K562 (cell line): ENCODE measurements at regions not wholly inside any gene's neighbourhood (a gene's known extent, or its start where the extent isn't known, plus 50 kb on each side); places are given as distances from the start of the nearest gene placed in this dataset.

Experiments
- ATAC-seq: fragments of 200-7000 bp; cut with Tn5 transposase; 3 replicates; pipeline ENCODE4 v1.9.1; 2020; ENCODE audit warnings: moderate library complexity
- BruUV-seq: library from RNA; stranded (reverse); fragments of 400-500 nt; replicated peaks from 2 replicates; lab custom pipeline; 2021; lab: Mats Ljungman, UMichigan
- CTCF ChIA-PET: fragments of 300-600 bp; formaldehyde crosslinking; extraction: SDS; loops from one replicate; lab custom pipeline; 2021; ENCODE audit warnings: low intra/inter-chr PET ratio; lab: Yijun Ruan, JAX
- POLR2A ChIA-PET: fragments of 300-600, 350-650 bp; sonication (Branson Sonifier 250); formaldehyde crosslinking; extraction: SDS; loops from one replicate; lab custom pipeline; 2021; ENCODE audit warnings: antibody characterized with exemption, inconsistent platforms; lab: Yijun Ruan, JAX
- DNase-seq, 4 experiments: peaks; one replicate each; pipeline versions ENCODE4 v3.0.0 to v3.0.0-alpha.2; 2011 to 2018; ENCODE audit warnings: low spot score in 3 of 4, mixed read lengths in 3 of 4; ENCODE audit errors: extremely low read depth in 1 of 4
- FAIRE-seq: peaks from 2 replicates; lab custom pipeline; 2011; peaks lifted over from hg19 to GRCh38; lab: Jason Lieb, UNC
- H2AFZ ChIP-seq: 2 replicates; pipeline ENCODE4 v1.6.0; 2011; ENCODE audit warnings: low read depth, low read length, control low read depth, inconsistent platforms
- H3K27ac ChIP-seq: fragments of 200-600 bp; 3 replicates; pipeline ENCODE4 v1.8.0; 2011; ENCODE audit warnings: low read depth, mild to moderate bottlenecking, control low read depth, inconsistent platforms, low read length, moderate library complexity, mixed read lengths; ENCODE audit errors: extremely low read depth
- H3K27me3 ChIP-seq, 2 experiments: fragments of 300-600 bp in 1 of 2; 2 replicates in 1 of 2; 3 replicates in 1 of 2; pipeline versions ENCODE4 v1.6.0 to v1.8.0; 2011; ENCODE audit warnings: inconsistent platforms in 2 of 2, low read length in 2 of 2, mild to moderate bottlenecking in 1 of 2, mixed read lengths in 1 of 2, moderate library complexity in 1 of 2; ENCODE audit not compliant: control insufficient read depth in 2 of 2, insufficient read depth in 2 of 2
- H3K36me3 ChIP-seq: fragments of 300-600 bp; 3 replicates; pipeline ENCODE4 v1.8.0; 2011; ENCODE audit warnings: mild to moderate bottlenecking, low read length, inconsistent platforms; ENCODE audit not compliant: control insufficient read depth, insufficient read depth
- H3K4me1 ChIP-seq, 2 experiments: fragments of 200-600 bp in 1 of 2; replicated peaks in 1 of 2; 2 replicates in 1 of 2; 3 replicates in 1 of 2; pipeline versions ENCODE4 v1.5.1 to v1.8.0; 2011; ENCODE audit warnings: inconsistent platforms in 2 of 2, low read length in 2 of 2, mild to moderate bottlenecking in 1 of 2, mixed read lengths in 1 of 2, moderate library complexity in 1 of 2; ENCODE audit not compliant: control insufficient read depth in 2 of 2, insufficient read depth in 2 of 2
- H3K4me2 ChIP-seq: 2 replicates; pipeline ENCODE4 v1.6.1; 2011; ENCODE audit warnings: low read length, control low read depth, inconsistent platforms, mixed read lengths; ENCODE audit not compliant: insufficient read depth
- H3K4me3 ChIP-seq: fragments of 200-600 bp; sonication (generic), shearing (Covaris generic); 2 replicates; pipeline ENCODE4 v1.5.1; 2016; ENCODE audit warnings: control low read depth, inconsistent platforms
- H3K79me2 ChIP-seq: fragments of 200-600 bp; 3 replicates; pipeline ENCODE4 v1.8.0; 2011; ENCODE audit warnings: low read length, inconsistent platforms; ENCODE audit not compliant: control insufficient read depth, insufficient read depth
- H3K9ac ChIP-seq, 2 experiments: 2 replicates each; pipeline versions ENCODE4 v1.6.0 to v1.6.1; 2011; ENCODE audit warnings: low read depth in 2 of 2, low read length in 2 of 2, control low read depth in 1 of 2, inconsistent platforms in 1 of 2, mild to moderate bottlenecking in 1 of 2, mixed read lengths in 1 of 2; ENCODE audit not compliant: insufficient read depth in 1 of 2
- H3K9me1 ChIP-seq: one replicate; pipeline ENCODE4 v1.6.0; 2011; ENCODE audit warnings: inconsistent platforms, mild to moderate bottlenecking, low read length, moderate library complexity; ENCODE audit not compliant: control insufficient read depth, insufficient read depth
- H3K9me3 ChIP-seq: replicated peaks from 2 replicates; pipeline ENCODE4 v1.5.1; 2011; ENCODE audit warnings: low read depth, low read length, inconsistent platforms; ENCODE audit not compliant: control insufficient read depth, insufficient read depth
- H4K20me1 ChIP-seq: replicated peaks from 2 replicates; pipeline ENCODE4 v1.6.1; 2011; ENCODE audit warnings: low read length, inconsistent platforms, mixed read lengths; ENCODE audit not compliant: control insufficient read depth, insufficient read depth
- ADNP ChIP-seq: fragments of 200-800 bp; sonication (Bioruptor generic); IDR thresholded peaks from 2 replicates; pipeline ENCODE4 v1.6.1; 2016; ENCODE audit warnings: missing genetic modification characterization, missing compliant biosample characterization
- BRD4 ChIP-seq: fragments of 200-600 bp; sonication (generic); IDR thresholded peaks from 2 replicates; pipeline ENCODE4 v1.6.1; 2017; ENCODE audit warnings: inconsistent platforms
- E2F3 ChIP-seq: fragments of 250-450 bp; sonication (Bioruptor Pico); IDR thresholded peaks from 2 replicates; pipeline ENCODE4 v1.4.0; 2020; ENCODE audit warnings: mild to moderate bottlenecking
- GABPA ChIP-seq: fragments of 200-800 bp; sonication (Bioruptor generic); conservative IDR thresholded peaks from 2 replicates; pipeline ENCODE4 v1.6.1; 2016; ENCODE audit warnings: low read depth, missing genetic modification characterization, missing compliant biosample characterization
- HNRNPH1 ChIP-seq: fragments of 200-400 bp; formaldehyde crosslinking; optimal IDR thresholded peaks from 2 replicates; pipeline ENCODE3; 2017; ENCODE audit warnings: low read depth, mild to moderate bottlenecking, low read length, moderate library complexity
- ILF3 ChIP-seq: fragments of 450-650 bp; IDR thresholded peaks from 2 replicates; pipeline ENCODE4 v1.6.1; 2018; ENCODE audit warnings: antibody characterized with exemption, mild to moderate bottlenecking, moderate library complexity, borderline replicate concordance
- POLR2AphosphoS5 ChIP-seq: IDR thresholded peaks from 2 replicates; pipeline ENCODE4 v1.6.1; 2011; ENCODE audit warnings: mild to moderate bottlenecking, low read depth, low read length, moderate library complexity; ENCODE audit not compliant: control insufficient read depth, insufficient read depth
- RBM25 ChIP-seq: fragments of 200-400 bp; formaldehyde crosslinking; IDR thresholded peaks from 2 replicates; pipeline ENCODE4 v1.6.1; 2018; ENCODE audit warnings: low read length, low read depth, moderate library complexity; ENCODE audit not compliant: severe bottlenecking
- RHOXF2B ChIP-seq: fragments of 250-450 bp; sonication (Bioruptor Pico); conservative IDR thresholded peaks from 2 replicates; pipeline ENCODE4 v1.5.1; 2021
- SRSF3 ChIP-seq: fragments of 200-400 bp; formaldehyde crosslinking; IDR thresholded peaks from 2 replicates; pipeline ENCODE4 v1.6.1; 2016; ENCODE audit warnings: mild to moderate bottlenecking, low read length, moderate library complexity; ENCODE audit not compliant: insufficient read depth
- ZNF239 ChIP-seq: fragments of 250-450 bp; sonication (Bioruptor Pico); IDR thresholded peaks from 2 replicates; pipeline ENCODE4 v1.4.0; 2020; ENCODE audit warnings: mild to moderate bottlenecking
- ZSCAN32 ChIP-seq: fragments of 450-650 bp; formaldehyde crosslinking; IDR thresholded peaks from 2 replicates; pipeline ENCODE4 v1.4.0; 2020; ENCODE audit warnings: mild to moderate bottlenecking, moderate library complexity
- WGBS: fragments of 100-300 bp; shearing (Covaris generic); methylation state at CpG from one replicate; pipeline ENCODE4 v1.1.6; 2016; ENCODE audit warnings: low coverage, mixed read lengths; ENCODE audit not compliant: insufficient coverage; ENCODE audit errors: missing lambda C conversion rate; 5-methylcytosine and 5-hydroxymethylcytosine counted together
- in situ Hi-C: fragments of 300-500 bp; cut with MboI; formaldehyde crosslinking; loops from 4 replicates; pipeline ENCODE4 v1.15.0; 2018; ENCODE audit warnings: inconsistent platforms, mixed read lengths
- intact Hi-C: fragments of 100-400 bp; cut with micrococcal nuclease; formaldehyde crosslinking; loops from 2 replicates; pipeline ENCODE4 v1.14.2; 2022
- TF ChIP-seq, protein P1 (sequence below): fragments of 250-450 bp; sonication (Bioruptor Pico); IDR thresholded peaks from 2 replicates; pipeline ENCODE4 v1.8.0; 2021; ENCODE audit warnings: borderline replicate concordance, mild to moderate bottlenecking, moderate library complexity; ENCODE audit not compliant: poor library complexity, severe bottlenecking
- TF ChIP-seq, protein P2 (sequence below): fragments of 250-450 bp; sonication (Bioruptor Pico); IDR thresholded peaks from 2 replicates; pipeline ENCODE4 v1.4.0; 2020; ENCODE audit warnings: mild to moderate bottlenecking, moderate library complexity
- TF ChIP-seq, protein P3 (sequence below): fragments of 450-650 bp; IDR thresholded peaks from 2 replicates; pipeline ENCODE4 v1.6.1; 2016; ENCODE audit warnings: antibody characterized with exemption
- TF ChIP-seq, protein P4 (sequence below): fragments of 450-650 bp; formaldehyde crosslinking; IDR thresholded peaks from 2 replicates; pipeline ENCODE4 v1.4.0; 2020; ENCODE audit warnings: mild to moderate bottlenecking, moderate library complexity

DNA sequence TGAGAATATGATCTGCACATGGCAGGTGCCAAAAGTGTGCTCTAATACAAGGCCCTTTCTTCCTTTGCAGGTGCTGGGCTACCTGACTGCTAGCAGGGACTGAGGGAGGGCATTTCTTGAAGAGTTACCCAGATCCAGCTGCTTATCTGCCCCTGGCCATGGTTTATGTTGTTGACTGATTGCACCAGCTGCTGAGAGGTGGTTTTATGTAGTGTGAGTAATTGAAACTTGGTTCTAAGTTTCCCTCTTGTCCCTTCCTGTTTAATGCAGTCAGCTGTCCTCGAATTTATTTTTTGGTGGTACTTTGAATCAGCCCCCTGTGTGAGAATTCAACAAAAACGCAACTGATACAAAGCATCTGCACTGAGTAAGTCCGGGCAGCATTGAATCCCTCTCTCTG, 288.3 kb upstream of the C2CD4B start (continued):
- TF ChIP-seq, protein P1, sequence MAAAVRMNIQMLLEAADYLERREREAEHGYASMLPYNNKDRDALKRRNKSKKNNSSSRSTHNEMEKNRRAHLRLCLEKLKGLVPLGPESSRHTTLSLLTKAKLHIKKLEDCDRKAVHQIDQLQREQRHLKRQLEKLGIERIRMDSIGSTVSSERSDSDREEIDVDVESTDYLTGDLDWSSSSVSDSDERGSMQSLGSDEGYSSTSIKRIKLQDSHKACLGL (CRISPR knock-in tag), result no peak

DNA sequence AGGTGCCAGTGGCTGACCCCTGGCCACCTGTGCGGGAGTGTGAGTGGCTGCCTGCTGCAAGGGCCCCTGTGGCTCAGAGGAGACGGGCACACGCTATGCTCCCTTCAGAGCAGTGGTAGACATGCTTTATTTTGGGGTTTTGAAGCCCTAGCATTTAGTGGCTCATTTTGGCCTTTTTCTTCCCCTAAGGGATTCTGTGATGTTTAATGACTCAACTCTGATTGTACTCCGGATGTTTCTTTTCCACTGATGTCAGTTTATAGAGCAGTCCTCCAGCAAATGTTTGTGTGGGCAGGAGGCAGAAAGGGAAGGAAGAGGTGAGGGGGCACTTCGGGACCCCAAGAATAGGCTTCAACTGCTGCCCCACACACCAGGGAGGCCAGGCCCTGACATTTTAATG, 288.9 kb upstream of the C2CD4B start:
- Histone ChIP-seq H3K36me3 (no peaks in the 10 kb centered on the region), H4K20me1 (0 out of 2 replicates have a peak, but pooled peaks cover 4% of the 10 kb centered on the region), H3K27me3 (peaks cover 18 to 57% of the 10 kb centered on the region in 2 experiments; a peak in 3 of 5 replicates), H3K4me2 (no peak overlapping the region), H3K4me3 (no peak overlapping the region), H2AFZ (no peak overlapping the region), H3K4me1 (no peaks in the 10 kb centered on the region), H3K9me3 (no peaks in the 10 kb centered on the region), H3K9me1 (no peaks in the 10 kb centered on the region), H3K79me2 (no peaks in the 10 kb centered on the region), H3K27ac (no peak overlapping the region), H3K9ac (no peak overlapping the region)
- no peak for DNase-seq
- no TSS peak for BruUV-seq
- WGBS, result 1% methylated on average over 5 of the region's 5 CpGs
- intact Hi-C loops, result no loop called here
- FAIRE-seq, result no peak
- ChIA-PET CTCF (no interaction called here), POLR2A (no interaction called here)
- in situ Hi-C loops, result no loop called here
- ATAC-seq, result no peak
- TF ChIP-seq, protein P2, sequence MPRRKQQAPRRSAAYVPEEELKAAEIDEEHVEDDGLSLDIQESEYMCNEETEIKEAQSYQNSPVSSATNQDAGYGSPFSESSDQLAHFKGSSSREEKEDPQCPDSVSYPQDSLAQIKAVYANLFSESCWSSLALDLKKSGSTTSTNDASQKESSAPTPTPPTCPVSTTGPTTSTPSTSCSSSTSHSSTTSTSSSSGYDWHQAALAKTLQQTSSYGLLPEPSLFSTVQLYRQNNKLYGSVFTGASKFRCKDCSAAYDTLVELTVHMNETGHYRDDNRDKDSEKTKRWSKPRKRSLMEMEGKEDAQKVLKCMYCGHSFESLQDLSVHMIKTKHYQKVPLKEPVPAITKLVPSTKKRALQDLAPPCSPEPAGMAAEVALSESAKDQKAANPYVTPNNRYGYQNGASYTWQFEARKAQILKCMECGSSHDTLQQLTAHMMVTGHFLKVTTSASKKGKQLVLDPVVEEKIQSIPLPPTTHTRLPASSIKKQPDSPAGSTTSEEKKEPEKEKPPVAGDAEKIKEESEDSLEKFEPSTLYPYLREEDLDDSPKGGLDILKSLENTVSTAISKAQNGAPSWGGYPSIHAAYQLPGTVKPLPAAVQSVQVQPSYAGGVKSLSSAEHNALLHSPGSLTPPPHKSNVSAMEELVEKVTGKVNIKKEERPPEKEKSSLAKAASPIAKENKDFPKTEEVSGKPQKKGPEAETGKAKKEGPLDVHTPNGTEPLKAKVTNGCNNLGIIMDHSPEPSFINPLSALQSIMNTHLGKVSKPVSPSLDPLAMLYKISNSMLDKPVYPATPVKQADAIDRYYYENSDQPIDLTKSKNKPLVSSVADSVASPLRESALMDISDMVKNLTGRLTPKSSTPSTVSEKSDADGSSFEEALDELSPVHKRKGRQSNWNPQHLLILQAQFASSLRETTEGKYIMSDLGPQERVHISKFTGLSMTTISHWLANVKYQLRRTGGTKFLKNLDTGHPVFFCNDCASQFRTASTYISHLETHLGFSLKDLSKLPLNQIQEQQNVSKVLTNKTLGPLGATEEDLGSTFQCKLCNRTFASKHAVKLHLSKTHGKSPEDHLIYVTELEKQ (CRISPR knock-in tag), result no peak
- TF ChIP-seq HNRNPH1, result no peak
- no peak for TF ChIP-seq POLR2AphosphoS5
- no peak for TF ChIP-seq GABPA
- TF ChIP-seq RBM25, result no peak
- TF ChIP-seq ZNF239 (CRISPR knock-in tag), result no peak
- TF ChIP-seq, protein P3, sequence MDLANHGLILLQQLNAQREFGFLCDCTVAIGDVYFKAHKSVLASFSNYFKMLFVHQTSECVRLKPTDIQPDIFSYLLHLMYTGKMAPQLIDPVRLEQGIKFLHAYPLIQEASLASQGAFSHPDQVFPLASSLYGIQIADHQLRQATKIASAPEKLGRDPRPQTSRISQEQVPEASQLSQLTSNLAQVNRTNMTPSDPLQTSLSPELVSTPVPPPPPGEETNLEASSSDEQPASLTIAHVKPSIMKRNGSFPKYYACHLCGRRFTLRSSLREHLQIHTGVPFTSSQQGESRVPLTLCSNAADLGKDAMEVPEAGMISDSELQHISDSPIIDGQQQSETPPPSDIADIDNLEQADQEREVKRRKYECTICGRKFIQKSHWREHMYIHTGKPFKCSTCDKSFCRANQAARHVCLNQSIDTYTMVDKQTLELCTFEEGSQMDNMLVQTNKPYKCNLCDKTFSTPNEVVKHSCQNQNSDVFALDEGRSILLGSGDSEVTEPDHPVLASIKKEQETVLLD, result no peak
- no peak for TF ChIP-seq ILF3
- TF ChIP-seq RHOXF2B (CRISPR knock-in tag), result no peak
- no peak for TF ChIP-seq BRD4
- no peak for TF ChIP-seq ZSCAN32
- TF ChIP-seq, protein P4, sequence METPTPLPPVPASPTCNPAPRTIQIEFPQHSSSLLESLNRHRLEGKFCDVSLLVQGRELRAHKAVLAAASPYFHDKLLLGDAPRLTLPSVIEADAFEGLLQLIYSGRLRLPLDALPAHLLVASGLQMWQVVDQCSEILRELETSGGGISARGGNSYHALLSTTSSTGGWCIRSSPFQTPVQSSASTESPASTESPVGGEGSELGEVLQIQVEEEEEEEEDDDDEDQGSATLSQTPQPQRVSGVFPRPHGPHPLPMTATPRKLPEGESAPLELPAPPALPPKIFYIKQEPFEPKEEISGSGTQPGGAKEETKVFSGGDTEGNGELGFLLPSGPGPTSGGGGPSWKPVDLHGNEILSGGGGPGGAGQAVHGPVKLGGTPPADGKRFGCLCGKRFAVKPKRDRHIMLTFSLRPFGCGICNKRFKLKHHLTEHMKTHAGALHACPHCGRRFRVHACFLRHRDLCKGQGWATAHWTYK (CRISPR knock-in tag), result no peak
- no peak for TF ChIP-seq SRSF3
- no peak for TF ChIP-seq ADNP (tag)
- no peak for TF ChIP-seq E2F3 (CRISPR knock-in tag)
